Neural cell (in vitro differentiated cells): ENCODE measurements at regions not wholly inside any gene's neighbourhood (a gene's known extent, or its start where the extent isn't known, plus 50 kb on each side); places are given as distances from the start of the nearest gene placed in this dataset.

Experiments
- EP300 ChIP-seq: fragments of 450-650 bp; conservative IDR thresholded peaks from 2 replicates; pipeline ENCODE4 v1.6.1; 2014; ENCODE audit warnings: antibody characterized with exemption, mild to moderate bottlenecking, moderate library complexity; ENCODE audit not compliant: poor library complexity, severe bottlenecking
- POLR2AphosphoS5 ChIP-seq: IDR thresholded peaks from 2 replicates; pipeline ENCODE4 v1.6.1; 2012
- TF ChIP-seq, protein P1 (sequence below): fragments of 450-650 bp; IDR thresholded peaks from 2 replicates; pipeline ENCODE4 v1.5.1; 2014; ENCODE audit warnings: antibody characterized with exemption, mild to moderate bottlenecking, moderate library complexity; ENCODE audit not compliant: poor library complexity, severe bottlenecking

GRCh38 chr2:125490308-125490707 lies 1165.7 kb upstream of the GYPC start:
- no peak for TF ChIP-seq EP300
- TF ChIP-seq POLR2AphosphoS5, result no peak
- TF ChIP-seq, protein P1, sequence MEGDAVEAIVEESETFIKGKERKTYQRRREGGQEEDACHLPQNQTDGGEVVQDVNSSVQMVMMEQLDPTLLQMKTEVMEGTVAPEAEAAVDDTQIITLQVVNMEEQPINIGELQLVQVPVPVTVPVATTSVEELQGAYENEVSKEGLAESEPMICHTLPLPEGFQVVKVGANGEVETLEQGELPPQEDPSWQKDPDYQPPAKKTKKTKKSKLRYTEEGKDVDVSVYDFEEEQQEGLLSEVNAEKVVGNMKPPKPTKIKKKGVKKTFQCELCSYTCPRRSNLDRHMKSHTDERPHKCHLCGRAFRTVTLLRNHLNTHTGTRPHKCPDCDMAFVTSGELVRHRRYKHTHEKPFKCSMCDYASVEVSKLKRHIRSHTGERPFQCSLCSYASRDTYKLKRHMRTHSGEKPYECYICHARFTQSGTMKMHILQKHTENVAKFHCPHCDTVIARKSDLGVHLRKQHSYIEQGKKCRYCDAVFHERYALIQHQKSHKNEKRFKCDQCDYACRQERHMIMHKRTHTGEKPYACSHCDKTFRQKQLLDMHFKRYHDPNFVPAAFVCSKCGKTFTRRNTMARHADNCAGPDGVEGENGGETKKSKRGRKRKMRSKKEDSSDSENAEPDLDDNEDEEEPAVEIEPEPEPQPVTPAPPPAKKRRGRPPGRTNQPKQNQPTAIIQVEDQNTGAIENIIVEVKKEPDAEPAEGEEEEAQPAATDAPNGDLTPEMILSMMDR, result no peak
